HG02870 (cell line): ENCODE measurements at regions not wholly inside any gene's neighbourhood (a gene's known extent, or its start where the extent isn't known, plus 50 kb on each side); places are given as distances from the start of the nearest gene placed in this dataset.

ENCODE experiments used
- ATAC-seq: cut with Tn5 transposase; IDR thresholded peaks from one replicate; pipeline ENCODE4 v1.9.1; 2021; ENCODE audit warnings: mild to moderate bottlenecking, moderate library complexity; ENCODE audit not compliant: unreplicated experiment

DNA sequence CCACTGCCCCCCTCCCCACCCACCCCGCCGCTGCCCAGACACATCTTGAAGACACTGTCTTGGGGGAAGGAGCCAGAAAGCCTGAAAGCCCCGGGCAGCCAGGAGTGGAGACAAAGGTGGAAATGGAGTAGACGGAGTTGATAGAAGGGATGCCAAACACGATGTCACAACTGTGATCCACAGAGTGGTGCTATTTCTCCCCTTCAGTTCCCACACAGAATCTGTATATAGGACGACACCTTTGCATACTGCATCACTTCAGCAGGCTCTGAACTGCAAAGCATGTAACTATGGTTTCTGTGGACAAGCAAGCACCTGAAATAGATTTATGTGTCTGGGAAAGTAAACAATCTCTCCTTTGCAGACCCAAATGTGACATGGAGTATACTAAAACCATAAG, 56.4 kb upstream of the F13A1 start:
- ATAC-seq = no peak

DNA sequence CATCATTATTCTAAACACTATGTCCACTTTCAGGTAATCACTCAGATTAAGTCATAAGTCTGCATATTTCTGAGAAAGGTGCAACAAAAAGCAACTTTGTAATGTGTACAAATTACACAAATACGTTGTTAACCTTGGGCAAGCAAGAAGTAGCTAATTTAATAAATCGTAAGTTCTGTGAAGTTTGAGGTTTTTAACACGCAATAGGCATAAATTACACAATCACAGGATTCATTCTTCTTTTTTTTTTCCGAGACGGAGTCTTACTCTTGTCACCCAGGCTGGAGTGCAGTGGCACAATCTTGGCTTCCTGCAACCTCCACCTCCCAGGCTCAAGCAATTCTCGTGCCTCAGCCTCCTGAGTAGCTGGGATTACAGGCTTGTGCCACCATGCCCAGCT, 57.2 kb upstream of the F13A1 start:
- no peak for ATAC-seq

DNA sequence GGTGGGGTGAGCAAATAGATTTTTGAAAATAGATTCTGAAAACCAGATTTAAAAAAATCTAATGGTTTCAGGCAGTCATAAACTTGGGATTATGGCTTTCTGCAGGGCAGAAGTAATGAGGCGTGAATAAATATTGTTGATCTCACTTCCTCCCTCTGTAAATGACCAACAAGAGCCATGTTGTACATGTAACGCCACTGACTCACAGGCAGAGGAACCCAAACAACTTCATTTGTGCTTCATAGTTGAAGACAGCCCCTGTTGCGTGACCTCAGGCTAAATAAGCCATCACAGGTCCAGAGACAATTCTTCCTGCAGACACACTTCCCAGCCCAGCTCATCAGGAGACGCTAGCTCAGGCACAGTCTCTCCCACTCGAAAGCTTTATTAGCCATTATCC, 59.1 kb upstream of the F13A1 start:
- no peak for ATAC-seq

DNA sequence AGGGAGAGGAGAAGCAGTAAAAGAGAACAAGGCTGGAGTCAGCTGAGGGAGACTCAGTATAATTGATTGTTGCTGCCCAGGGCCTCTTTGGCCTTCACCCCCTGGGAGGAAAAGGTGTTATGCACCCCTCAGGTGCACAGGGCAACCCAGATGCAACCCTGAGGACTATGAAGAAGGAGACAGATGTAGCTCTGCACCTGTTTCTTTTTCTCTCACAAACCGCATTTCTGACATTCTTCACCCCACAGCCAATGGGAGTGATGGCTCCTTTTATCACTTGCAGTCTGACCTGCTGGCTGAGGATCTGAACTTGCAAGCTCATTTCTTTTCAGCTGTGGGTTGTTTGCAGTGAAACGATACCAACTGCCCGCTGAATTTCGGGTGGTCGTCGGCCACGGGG, 64.1 kb upstream of the F13A1 start:
- no peak for ATAC-seq

DNA sequence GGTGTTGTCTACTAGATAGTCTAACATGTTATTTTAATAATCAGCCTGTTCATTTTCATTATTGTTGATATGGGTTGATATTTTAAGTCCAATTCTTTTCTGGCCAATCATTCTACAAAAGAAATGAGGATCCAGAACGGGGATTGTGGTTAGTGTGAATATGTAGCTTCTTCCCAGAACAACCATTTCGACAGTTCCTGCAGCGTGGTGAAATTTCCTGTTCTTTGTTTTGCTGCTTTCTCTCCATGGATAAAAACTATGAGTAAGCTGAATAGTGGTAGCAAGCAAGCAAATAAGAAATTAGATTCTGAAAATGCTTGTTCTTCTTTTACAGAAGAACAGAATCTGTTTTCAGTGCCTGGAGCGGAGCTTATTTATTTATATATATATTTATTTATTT, 65.5 kb upstream of the F13A1 start:
- ATAC-seq = no peak

DNA sequence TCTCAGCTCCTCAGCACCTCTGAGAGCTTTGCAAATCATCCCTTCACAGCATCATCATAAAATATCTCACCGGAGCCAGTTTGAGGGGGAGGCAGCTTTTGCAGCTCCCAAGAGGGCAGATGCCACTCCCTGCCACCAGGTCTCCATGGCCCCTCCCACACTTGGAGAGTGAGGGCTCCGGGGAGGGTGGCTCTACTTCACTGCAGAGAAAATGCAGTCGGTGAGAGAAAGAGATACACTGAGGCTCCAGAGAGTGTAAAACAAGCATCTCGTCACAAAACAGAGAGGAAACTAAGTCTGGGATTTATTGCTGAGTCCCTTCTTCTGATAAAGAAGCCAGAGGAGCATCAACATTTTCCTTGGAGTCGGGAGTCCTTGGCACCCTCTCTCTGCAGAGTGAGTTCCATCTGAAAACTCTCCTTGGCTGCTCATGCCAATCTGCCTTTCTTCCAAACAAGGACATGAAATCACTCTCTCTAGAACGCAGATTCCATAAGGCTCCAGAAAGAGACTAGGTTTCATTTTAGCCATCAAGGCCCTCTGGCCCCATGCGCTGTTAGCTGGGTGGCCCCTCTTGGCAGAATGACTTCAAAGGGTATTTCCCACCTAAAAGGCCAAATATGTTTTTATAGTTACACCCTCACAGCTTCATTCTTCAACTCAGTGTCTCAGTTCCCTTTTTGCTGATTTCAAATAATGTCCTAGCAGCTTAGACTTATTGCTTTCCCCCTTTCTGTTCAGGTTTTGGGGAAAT, 70.6 kb upstream of the F13A1 start:
- peak; percentile 73 for ATAC-seq

DNA sequence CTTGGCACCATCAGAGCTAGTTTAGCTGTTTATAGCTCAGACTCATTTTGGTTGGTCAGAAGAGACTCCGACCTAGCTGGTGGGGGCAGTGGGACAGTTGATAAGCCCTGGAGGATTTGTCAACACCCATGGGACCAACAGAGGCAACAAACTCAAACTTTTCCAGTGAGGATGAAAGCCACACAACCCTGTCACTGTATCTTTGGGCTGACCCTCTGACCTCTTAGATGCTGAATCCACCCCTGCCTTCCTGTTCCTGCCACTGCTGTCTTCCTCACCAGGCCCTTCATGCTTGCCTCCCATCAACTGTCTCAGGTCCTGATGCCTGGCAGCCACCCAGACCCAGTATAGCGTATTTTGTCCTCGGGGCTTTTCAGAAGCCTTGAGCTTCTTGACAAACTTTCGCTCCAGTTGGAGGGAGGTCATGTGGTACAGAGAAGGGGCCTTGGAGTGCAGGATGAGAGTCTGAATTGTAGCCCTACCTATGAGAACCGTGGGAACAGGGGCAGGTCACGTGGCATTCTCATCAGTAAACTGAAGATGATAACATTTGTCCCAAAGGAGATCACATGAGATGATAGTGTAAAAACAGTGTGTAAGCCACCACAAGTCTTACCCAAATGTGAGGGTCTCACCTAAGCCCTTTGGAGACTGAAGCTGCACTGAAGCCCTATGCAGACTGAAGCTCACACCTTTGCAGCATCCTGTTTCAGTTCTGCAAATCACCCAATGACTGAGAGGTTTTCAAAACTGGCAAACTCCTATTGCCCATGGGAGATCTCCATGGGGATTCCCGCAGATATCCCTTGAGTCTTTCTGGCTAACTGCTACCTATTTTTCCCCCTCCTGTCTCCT, 72.0 kb upstream of the F13A1 start:
- peak; percentile 50 for ATAC-seq

DNA sequence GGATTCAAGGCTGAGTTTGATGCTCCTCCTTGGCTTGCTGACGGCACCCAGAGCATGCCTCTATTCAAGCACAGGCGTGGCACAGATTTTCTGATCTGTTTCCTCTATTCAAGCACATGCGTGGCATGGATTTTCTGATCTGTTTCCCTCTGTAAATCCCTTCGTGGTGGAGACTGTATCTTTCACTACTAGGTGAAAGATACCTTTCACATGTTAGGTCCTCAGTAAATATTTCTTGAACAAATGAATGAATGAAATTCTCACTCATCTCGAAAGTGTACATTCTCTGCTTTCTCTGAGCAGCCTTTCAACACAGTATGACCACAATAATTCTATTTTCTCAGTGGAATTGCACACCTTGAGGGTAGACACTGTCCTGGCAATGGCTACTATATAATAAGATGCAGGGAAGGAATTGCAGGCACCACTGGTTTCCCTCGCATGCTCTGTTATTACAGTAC, 72.6 kb upstream of the F13A1 start:
- ATAC-seq = peak; percentile 19

DNA sequence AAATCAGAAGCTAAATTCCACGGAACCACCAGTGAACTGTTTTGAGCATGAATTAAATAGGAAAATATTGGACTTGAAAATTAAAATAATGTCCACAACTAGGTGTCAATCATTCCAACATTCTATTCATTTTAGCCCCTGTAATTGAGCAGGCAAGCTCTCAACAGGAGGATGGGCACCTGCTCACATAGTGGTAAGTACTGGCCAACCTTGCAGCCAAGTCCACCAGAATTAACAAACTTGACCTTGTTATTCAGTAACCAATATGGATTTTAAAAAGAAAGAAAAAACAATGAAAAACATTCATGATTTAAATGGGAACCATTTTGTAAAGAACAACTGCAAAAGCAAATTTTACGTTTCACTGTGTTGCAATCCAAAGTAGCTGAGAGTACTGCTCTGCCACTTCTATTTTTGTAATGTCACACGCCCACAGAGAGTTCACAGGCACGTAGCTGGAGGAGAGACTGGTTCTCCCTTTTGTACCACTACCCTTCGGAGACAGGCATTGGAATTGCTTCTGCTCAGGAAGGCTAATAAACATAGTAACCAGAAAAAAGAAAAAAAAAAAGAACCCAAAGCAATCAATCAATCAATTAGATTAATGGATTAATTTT, 75.2 kb upstream of the F13A1 start:
- ATAC-seq = no peak

DNA sequence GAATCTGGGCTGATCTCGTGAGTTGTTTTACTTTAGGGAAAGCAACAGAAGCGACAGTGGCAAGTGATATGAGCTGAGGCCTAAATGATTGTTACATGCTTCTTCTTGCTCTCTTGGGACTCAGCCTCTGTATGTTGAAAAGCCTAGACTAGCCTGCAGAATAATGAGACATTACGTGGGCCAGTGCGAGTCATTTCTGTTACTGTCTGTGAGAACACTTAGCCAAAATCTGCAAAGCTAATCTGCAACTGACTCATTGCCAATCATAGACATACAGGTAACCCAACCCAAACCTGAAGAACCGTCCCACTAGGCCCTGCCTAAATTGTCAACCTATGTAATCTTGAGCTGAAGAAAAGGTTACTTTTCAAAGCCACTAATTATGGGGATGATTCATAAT, 77.4 kb upstream of the F13A1 start:
- no peak for ATAC-seq

DNA sequence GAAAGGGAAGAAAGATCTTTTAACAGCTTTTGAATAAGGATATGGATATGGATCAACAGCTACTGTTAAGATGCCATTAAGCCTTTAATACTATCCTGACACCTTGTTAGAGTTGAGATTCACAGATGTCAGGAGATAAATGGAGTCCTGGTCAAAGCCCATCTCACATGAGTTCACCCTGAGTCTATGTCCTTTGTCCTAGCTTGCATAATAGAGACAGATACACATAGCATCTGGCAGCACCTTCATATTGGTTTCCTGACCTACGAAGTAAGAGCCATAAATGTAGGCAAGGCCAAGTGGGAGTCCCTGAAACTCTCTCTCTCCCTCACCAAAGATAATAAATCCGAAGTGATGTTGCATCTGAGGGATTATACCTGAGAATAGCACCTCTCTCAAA, 79.1 kb upstream of the F13A1 start:
- ATAC-seq = no peak

DNA sequence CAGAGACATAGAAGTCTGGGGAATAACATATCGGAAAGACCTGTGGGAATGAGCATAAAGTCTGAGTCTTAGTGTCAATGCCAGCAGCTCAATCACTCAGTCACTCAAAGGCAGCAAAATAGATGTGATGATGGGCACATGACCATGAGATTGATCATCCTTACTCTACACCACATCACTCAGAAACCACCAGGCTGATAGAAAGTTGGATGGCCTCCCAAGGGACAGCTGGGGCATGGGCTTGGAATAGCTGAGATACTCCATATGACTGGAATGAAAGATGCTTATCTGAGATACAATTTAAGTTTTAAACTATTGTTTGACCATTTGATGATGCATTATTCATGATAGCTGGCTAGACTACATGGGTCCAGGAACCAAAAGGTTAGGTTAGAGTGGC, 80.9 kb upstream of the F13A1 start:
- ATAC-seq = no peak

DNA sequence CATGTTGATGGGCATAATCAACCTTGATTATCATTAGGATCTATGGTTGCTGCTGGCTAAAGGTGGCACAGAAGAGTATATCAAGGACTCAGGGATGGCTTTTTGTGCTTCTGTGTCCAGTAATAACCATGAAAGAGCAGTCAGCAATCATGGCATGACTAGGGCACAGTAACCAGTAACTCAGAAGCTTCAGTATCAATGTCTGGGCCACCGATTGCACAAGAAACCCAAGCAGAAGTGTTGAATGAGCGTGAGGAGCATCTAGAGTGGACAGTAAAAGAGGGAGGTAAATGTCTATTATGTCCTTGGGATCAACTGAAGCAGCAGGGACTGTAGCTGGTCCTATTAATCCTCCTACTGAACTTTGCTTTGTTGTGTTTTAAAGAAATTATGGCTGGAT, 81.5 kb upstream of the F13A1 start:
- ATAC-seq = no peak

DNA sequence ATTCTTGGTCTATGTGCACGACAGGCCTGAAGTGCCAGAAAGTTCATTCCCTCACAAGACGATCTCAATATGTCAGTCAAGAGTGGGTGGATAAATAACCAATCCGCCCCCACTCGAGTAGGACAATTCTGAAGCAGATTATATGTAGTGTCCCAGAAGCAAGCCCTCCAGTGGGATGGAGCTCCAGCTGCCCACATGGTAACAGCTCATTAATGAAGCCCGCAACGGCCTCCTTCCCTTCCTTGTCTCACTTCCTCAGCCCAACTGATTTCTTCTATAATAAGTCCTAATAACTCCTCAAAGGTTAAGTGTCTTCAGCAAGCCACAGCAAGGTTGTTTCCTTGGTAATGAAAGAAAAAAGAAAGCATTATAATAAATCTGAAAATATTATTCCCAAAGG, 82.1 kb upstream of the F13A1 start:
- no peak for ATAC-seq

DNA sequence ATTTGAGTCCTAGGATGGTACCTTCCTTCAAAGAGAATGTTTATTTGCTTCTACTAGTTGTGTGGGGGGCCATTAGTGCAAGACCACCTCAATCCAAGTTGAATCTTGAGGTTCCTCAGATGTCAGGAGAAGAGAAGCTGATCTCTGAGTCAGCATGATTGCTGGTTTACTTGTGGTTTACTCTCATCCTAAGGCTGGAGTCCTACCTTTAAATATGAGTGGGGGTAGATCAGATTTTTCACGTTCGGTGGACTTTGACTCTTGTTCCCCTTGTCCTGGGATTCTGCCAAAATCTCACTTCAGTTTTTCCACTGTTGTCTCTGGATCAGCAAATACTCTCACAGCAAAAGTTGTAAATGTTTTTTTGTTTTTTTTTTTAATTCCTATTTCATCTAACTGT, 84.6 kb upstream of the F13A1 start:
- ATAC-seq = no peak

DNA sequence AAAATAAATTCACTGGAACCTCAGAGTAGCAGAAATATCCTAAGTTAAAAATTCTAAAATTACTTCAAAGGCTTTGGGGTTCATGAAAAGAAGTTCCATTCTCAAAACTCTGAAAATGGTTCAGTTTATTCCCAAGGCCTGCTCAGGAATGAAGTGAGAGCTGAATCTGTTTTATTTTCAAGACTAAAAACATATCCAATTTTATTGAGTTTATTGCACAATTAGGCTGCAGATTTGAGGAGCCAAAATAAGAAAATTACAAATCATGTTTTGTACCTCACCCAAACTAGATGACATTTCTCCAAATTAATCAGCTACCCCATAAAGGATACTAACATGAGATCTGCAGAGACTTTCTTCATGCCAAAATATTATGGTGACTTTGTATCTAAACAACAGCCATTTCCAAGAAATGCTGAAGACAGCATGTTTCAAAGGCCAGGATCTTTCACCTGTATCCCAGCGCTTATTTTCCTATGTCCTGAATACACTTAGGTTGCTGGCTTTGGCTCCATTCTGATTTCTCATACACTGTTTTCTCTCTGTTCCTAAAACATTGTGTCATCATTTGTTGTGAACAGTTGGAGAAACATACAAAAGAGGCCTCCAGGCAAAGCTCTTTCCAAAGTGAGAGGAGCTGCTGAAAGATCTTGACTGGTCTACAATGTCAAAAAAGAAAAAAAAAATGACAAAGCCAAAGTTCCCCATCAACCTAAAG, 85.7 kb upstream of the F13A1 start:
- ATAC-seq = no peak

DNA sequence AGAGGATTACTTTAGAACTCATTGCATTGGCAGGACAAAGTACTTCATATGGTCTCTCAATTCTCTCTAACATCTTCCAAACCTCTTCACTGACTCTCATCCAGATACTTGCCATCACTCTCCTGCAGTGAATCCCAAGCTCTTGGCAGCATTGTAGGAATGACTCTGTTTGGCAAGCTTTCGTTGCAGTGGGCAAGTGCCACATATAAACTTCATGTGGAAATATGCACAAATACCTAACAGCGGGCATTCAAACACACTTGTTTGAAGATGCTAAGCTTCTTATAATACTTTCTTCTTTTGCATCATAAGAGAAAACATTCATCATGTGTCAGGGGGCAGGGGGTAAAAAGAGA, 86.2 kb upstream of the F13A1 start:
- no peak for ATAC-seq

DNA sequence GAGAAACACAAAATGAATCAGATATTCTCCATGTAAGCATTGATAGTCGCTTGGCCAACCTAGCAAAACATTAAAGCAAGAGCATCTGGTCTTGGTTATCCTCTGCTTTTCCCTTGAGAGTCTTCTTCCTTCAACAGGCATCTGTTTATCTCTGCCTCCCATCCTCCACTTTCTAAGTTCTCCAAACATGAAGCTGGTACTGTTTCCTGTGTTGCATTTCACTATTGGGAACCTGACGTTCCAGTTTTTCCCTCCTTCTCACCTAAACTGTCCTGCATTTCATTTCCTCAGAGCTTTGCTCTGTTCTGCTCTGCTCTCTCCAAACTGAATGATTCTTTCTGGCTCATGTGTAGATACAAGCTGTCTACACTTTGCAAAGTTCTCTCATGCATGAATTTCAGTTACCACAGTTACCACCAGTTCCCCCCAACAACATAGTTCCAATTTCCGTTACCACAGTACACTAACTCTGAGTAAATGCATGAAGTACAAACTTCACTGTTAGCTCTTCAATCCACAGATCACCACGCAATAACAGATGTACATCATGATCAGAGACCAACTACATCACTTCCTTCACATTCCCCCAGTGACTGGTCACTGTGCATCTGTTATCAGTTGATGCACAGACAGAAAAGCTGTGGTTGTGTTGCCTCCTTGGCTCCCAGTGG, 86.7 kb upstream of the F13A1 start:
- ATAC-seq = peak; percentile 95

DNA sequence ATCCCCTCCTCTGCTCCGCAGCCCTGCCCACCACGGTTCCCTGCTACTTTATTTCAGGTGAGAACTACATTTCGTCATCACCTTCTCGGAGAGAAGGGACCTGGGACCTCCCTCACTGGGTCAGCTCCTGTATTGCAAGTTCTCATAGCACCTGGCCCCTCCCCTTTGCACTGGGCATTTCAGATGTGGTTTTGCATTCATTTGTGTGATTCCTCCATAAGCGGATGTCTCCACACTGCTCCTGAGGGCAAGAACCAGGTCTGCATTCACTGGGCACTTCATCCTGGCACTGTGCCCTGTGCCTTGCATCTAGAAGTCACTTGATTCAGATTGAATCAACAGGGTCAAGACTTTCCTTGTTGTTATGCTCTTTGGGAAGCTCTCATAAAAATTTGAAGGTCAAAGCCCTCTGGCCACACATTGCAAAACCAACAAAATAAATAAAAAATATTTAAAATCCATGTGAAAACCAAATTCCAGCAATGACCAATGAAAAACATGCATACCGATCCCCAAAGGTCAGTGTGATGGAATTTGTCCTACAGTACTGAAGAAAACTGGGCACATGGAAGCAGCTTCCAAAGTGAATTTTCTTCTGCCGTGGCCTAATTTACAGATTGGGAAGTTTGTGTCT, 89.1 kb upstream of the F13A1 start:
- no peak for ATAC-seq

DNA sequence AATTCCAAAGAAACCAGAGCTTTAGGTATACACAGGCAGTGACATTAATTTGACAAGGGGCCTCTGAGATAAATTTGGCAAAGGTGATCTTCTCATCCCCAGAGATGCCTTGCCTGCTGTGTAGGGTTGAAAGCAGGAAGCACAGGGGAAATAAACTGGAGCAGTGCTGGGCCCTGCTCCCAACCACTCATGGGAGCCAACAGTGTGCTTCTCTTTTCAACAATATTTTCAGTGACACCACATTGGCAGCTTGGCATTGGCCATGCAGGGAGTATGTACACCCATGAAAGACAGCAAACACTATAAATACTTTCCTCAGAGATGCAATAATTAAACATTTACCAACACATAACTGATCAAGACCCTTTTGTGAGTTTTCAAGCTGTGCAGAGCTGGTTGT, 90.7 kb upstream of the F13A1 start:
- ATAC-seq = no peak
